Caco-2 (cell line): ENCODE measurements at regions not wholly inside any gene's neighbourhood (a gene's known extent, or its start where the extent isn't known, plus 50 kb on each side); places are given as distances from the start of the nearest gene placed in this dataset.

Source experiments
- BruUV-seq: library from RNA; stranded (reverse); fragments of 400-500 nt; replicated peaks from 2 replicates; lab custom pipeline; 2021; lab: Mats Ljungman, UMichigan
- CTCF ChIA-PET: fragments of 300-600 bp; sonication (Branson Sonifier 250); formaldehyde crosslinking; loops from one replicate; lab custom pipeline; 2022; ENCODE audit warnings: antibody characterized with exemption; lab: Charles Lee
- POLR2A ChIA-PET: fragments of 300-600 bp; sonication (Branson Sonifier 250); formaldehyde crosslinking; loops from one replicate; lab custom pipeline; 2022; ENCODE audit warnings: antibody characterized with exemption; lab: Charles Lee
- DNase-seq, 2 experiments: peaks; one replicate each; pipeline versions ENCODE4 v3.0.0 to v3.0.0-alpha.2; 2020 to 2022
- H3K27me3 ChIP-seq: replicated peaks from 2 replicates; pipeline ENCODE4 v1.6.0; 2011; ENCODE audit warnings: low read length; ENCODE audit not compliant: control insufficient read depth, insufficient read depth
- H3K36me3 ChIP-seq: 2 replicates; pipeline ENCODE4 v1.5.1; 2011; ENCODE audit warnings: low read length; ENCODE audit not compliant: control insufficient read depth, insufficient read depth
- H3K4me1 ChIP-seq: fragments of 250-450 bp; sonication (Bioruptor Pico); 2 replicates; pipeline ENCODE4 v1.5.1; 2020; ENCODE audit warnings: mild to moderate bottlenecking
- H3K4me3 ChIP-seq: 2 replicates; pipeline ENCODE4 v1.5.1; 2011; ENCODE audit warnings: low read depth, mild to moderate bottlenecking, control low read depth, low read length
- H3K9me3 ChIP-seq: fragments of 250-450 bp; sonication (Bioruptor Pico); 2 replicates; pipeline ENCODE4 v1.5.1; 2020; ENCODE audit warnings: mild to moderate bottlenecking, moderate library complexity
- H3K27ac Mint-ChIP-seq: one replicate; pipeline ENCODE4 v1.8.0; 2022; ENCODE audit warnings: mixed read lengths; ENCODE audit not compliant: unreplicated experiment
- H3K27me3 Mint-ChIP-seq: one replicate; pipeline ENCODE4 v1.8.0; 2022; ENCODE audit warnings: mixed read lengths; ENCODE audit not compliant: insufficient read depth, unreplicated experiment
- H3K36me3 Mint-ChIP-seq: one replicate; pipeline ENCODE4 v1.8.0; 2022; ENCODE audit warnings: mild to moderate bottlenecking, mixed read lengths; ENCODE audit not compliant: insufficient read depth, unreplicated experiment
- H3K4me1 Mint-ChIP-seq: one replicate; pipeline ENCODE4 v1.8.0; 2022; ENCODE audit warnings: low read depth, mixed read lengths; ENCODE audit not compliant: unreplicated experiment
- H3K4me3 Mint-ChIP-seq: one replicate; pipeline ENCODE4 v1.8.0; 2022; ENCODE audit warnings: mild to moderate bottlenecking, moderate library complexity, mixed read lengths; ENCODE audit not compliant: unreplicated experiment
- H3K9me3 Mint-ChIP-seq: one replicate; pipeline ENCODE4 v1.8.0; 2022; ENCODE audit warnings: mixed read lengths; ENCODE audit not compliant: unreplicated experiment
- CTCF ChIP-seq, 2 experiments: fragments of 200-600 bp in 1 of 2; IDR thresholded peaks; 1 replicate in 1 of 2; 2 replicates in 1 of 2; pipeline versions ENCODE4 v1.5.1 to v1.8.0; 2011 to 2022; ENCODE audit warnings: antibody characterized with exemption in 1 of 2, control low read depth in 1 of 2, inconsistent platforms in 1 of 2, low read depth in 1 of 2, low read length in 1 of 2, mild to moderate bottlenecking in 1 of 2, moderate library complexity in 1 of 2; ENCODE audit not compliant: insufficient read depth in 1 of 2, severe bottlenecking in 1 of 2, unreplicated experiment in 1 of 2
- intact Hi-C: fragments of 100-400 bp; cut with micrococcal nuclease; formaldehyde crosslinking; loops from one replicate; pipeline ENCODE4 v1.10.0; 2022; ENCODE audit not compliant: unreplicated experiment

- ChIA-PET CTCF (no interaction called here), POLR2A (no interaction called here)
- peaks cover 1% of the 10 kb centered on the region for H3K27me3 ChIP-seq
- no peaks in the 10 kb centered on the region for H3K9me3 Mint-ChIP-seq
- H3K4me1 ChIP-seq: peaks cover 5% of the 10 kb centered on the region; the same call in 1 of the 2 replicates
- no peak for TF ChIP-seq CTCF (IDR thresholded peaks at IDR 0.05; ENCODE audit: insufficient read depth in 1 of 2, low read depth in 1 of 2, low read length in 1 of 2, severe bottlenecking in 1 of 2, unreplicated experiment in 1 of 2)
- peaks cover 17% of the 10 kb centered on the region for H3K27me3 Mint-ChIP-seq
- intact Hi-C loops: no loop called here
- no peaks in the 10 kb centered on the region for H3K36me3 Mint-ChIP-seq
- no peaks in the 10 kb centered on the region for H3K36me3 ChIP-seq
- peak overlapping the region; percentile 68 for H3K27ac Mint-ChIP-seq
- no peaks in the 10 kb centered on the region for H3K9me3 ChIP-seq
- H3K4me3 Mint-ChIP-seq: peak overlapping the region; percentile 63
- no peak overlapping the region for H3K4me3 ChIP-seq
- no TSS peak for BruUV-seq
- DNase-seq: no peak
- H3K4me1 Mint-ChIP-seq: peaks cover 11% of the 10 kb centered on the region
Observed at GRCh38 chr9:129259375-129259774, 81.3 kb upstream of the IER5L start.

- Mint-ChIP-seq H3K27ac (peak overlapping the region; percentile 68), H3K4me3 (peak overlapping the region; percentile 63), H3K27me3 (peaks cover 17% of the 10 kb centered on the region), H3K9me3 (no peaks in the 10 kb centered on the region), H3K36me3 (no peaks in the 10 kb centered on the region), H3K4me1 (peaks cover 11% of the 10 kb centered on the region)
- no peak for TF ChIP-seq CTCF (IDR thresholded peaks at IDR 0.05; ENCODE audit: insufficient read depth in 1 of 2, low read depth in 1 of 2, low read length in 1 of 2, severe bottlenecking in 1 of 2, unreplicated experiment in 1 of 2)
- Histone ChIP-seq H3K36me3 (no peaks in the 10 kb centered on the region), H3K9me3 (no peaks in the 10 kb centered on the region), H3K4me3 (peak overlapping the region; percentile 23), H3K27me3 (peaks cover 1% of the 10 kb centered on the region), H3K4me1 (peaks cover 5% of the 10 kb centered on the region; the same call in 1 of the 2 replicates)
- intact Hi-C loops: no loop called here
- DNase-seq: no peak
- no TSS peak for BruUV-seq
- ChIA-PET CTCF (interaction anchor here (0.9 kb wide), 1 partner anchor 85 kb away, joined by 4 read pairs; no protein-coding TSS in a partner anchor), POLR2A (interaction anchor here (1.1 kb wide), 1 partner anchor 81 kb away, joined by 7 read pairs; the partner anchor contains the start of gene IER5L)
Observed at GRCh38 chr9:129258823-129259301, 80.8 kb upstream of the IER5L start.

DNA sequence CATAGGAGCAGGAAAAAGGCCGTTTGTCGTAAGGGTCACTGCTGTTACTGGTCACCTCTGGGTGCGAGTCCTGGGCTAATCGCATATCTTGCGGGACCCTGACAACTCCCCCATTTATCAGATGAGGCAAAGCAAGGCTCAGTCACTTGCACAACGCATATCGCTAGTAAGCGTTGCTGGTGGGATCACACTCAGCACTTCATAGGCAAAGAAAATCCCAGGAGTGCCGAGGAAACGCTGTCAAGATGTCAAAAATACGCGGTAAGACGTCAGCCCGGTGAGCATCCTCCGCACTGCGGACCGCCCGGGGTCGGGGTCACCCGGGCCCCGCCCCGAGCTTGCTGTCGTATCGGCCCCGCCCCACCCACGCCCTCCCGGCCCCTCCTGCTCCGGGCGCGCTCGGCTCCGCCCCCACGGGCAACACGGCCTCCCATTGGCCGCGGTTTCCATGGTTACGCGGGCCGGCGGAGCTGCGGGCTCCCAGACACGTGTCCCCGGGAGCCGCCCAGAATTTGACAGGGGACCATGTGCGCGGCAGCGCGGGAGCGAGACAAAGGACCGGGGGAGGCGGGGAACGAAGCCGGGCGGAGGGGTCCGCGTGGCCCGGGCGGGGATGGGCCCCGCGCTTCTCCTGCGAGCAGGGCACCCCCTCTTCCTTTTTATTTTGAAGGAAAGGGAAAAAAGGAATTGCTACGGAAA lies 80.2 kb upstream of the IER5L start:
- Histone ChIP-seq H3K36me3 (no peaks in the 10 kb centered on the region), H3K9me3 (no peaks in the 10 kb centered on the region), H3K4me3 (peak overlapping the region; percentile 23), H3K4me1 (peaks cover 5% of the 10 kb centered on the region; the same call in 1 of the 2 replicates), H3K27me3 (peaks cover 1% of the 10 kb centered on the region)
- ChIA-PET CTCF (interaction anchor here (0.9 kb wide), 1 partner anchor 85 kb away, joined by 4 read pairs; no protein-coding TSS in a partner anchor), POLR2A (interaction anchor here (0.5 to 1.1 kb wide), 2 partner anchors 76 to 80 kb away, joined by 5 to 7 read pairs; partner anchors contain the start of gene IER5L)
- intact Hi-C loops: no loop called here
- no TSS peak for BruUV-seq
- no peaks in the 10 kb centered on the region for H3K9me3 Mint-ChIP-seq
- DNase-seq: peak; percentile 95
- no peak for TF ChIP-seq CTCF (IDR thresholded peaks at IDR 0.05; ENCODE audit: insufficient read depth in 1 of 2, low read depth in 1 of 2, low read length in 1 of 2, severe bottlenecking in 1 of 2, unreplicated experiment in 1 of 2)
- peaks cover 13% of the 10 kb centered on the region for H3K27me3 Mint-ChIP-seq
- H3K4me3 Mint-ChIP-seq: peak overlapping the region; percentile 63
- peaks cover 11% of the 10 kb centered on the region for H3K4me1 Mint-ChIP-seq
- H3K27ac Mint-ChIP-seq: no peak overlapping the region
- H3K36me3 Mint-ChIP-seq: no peaks in the 10 kb centered on the region
